ENCODE measurements at regions not wholly inside any gene's neighbourhood (a gene's known extent, or its start where the extent isn't known, plus 50 kb on each side); places are given as distances from the start of the nearest gene placed in this dataset.

DNA sequence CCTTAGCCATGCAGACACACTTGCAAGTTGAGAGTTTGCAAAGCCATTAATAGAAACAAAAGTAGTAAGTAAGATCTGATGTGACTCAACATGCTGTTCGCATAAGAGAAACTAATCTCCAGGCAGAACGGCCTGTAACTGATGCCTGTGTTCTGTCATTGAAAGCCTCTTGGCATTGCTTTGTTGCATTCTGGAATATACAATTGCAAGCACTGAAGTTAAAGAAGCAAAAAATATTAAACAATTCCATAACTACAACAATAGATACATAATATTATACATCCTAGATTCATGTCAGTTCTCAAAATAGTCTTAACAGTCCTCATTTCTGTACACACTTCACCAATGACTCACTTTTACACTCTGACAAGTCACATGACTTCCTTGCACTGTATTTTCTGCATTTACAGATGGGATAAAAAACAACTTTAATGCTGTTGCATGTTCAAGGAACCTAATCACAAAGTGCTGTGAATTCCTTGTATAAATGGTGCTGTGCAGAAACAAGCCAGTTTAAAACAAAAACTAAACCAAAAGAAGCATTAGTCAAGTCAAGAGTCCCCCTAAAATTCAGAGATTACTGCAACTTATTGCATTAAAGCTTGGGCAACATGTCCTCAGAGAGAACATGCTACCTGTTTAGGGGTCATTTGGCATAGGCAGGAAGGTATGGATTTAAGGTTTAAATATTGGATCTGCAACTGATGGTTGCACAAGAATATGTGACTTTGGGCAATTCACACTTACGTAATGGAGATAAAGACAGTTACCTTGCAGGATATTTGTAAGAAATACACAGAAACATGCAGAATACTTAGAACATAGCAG is 79.5 kb upstream of the SERP2 start:
- Histone ChIP-seq H3K27ac (ENCODE audit: low read depth, low read length) (no peak overlapping the region), H2BK5ac (ENCODE audit: low read length) (no peak overlapping the region), H3K23ac (ENCODE audit: low read length) (no peak overlapping the region), H3K27me3 (ENCODE audit: insufficient read depth, low read length, poor library complexity) (no peaks in the 10 kb centered on the region), H3K56ac (ENCODE audit: low read length) (no peak overlapping the region), H3K9ac (ENCODE audit: low read length) (no peak overlapping the region), H3K4me1 (ENCODE audit: control insufficient read depth, low read depth, low read length) (no peaks in the 10 kb centered on the region), H2BK120ac (ENCODE audit: low read depth, low read length) (no peak overlapping the region), H3K36me3 (ENCODE audit: control insufficient read depth, insufficient read depth, low read length) (no peaks in the 10 kb centered on the region), H4K5ac (ENCODE audit: low read length) (no peak overlapping the region), H3K4me2 (ENCODE audit: low read length) (no peak overlapping the region), H3K18ac (ENCODE audit: low read length) (no peak overlapping the region), H2AK5ac (ENCODE audit: low read length) (no peak overlapping the region), H3K4ac (ENCODE audit: low read depth, low read length) (no peak overlapping the region), H2BK15ac (replicated peaks; ENCODE audit: low read depth) (no peak overlapping the region), H3K79me2 (ENCODE audit: control insufficient read depth, insufficient read depth, low read length) (no peaks in the 10 kb centered on the region), H3K79me1 (ENCODE audit: low read length) (no peaks in the 10 kb centered on the region), H3K4me3 (ENCODE audit: low read length) (no peak overlapping the region), H4K8ac (ENCODE audit: low read depth, low read length) (no peak overlapping the region)
- no peak for DNase-seq
- no CpG with 5 or more reads among the region's 3 CpGs for WGBS (ENCODE audit: extremely low coverage, insufficient coverage, low lambda C conversion rate)

DNA sequence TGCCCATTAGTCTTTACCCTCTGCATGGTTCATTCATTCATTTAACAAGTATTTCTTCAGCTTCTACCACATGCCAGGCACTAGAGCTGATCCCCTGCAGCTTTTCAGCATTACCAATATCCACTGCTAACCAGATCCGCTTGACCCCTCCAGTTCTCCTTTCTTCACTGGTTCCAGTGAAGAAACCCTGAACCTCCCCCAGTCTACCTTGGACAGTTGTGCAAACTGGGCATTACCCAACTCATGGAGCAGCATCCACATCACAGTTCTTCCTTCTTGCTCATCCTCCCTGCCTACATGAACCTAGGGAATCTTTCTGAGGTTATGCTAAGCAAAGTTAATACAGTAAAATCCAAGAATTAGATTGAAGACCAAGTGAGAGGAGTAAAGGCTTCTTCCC is 78.7 kb upstream of the SERP2 start:
- Histone ChIP-seq H3K18ac (ENCODE audit: low read length) (no peak overlapping the region), H3K4ac (ENCODE audit: low read depth, low read length) (no peak overlapping the region), H3K23ac (ENCODE audit: low read length) (no peak overlapping the region), H4K5ac (ENCODE audit: low read length) (no peak overlapping the region), H2BK5ac (ENCODE audit: low read length) (no peak overlapping the region), H3K9ac (ENCODE audit: low read length) (no peak overlapping the region), H3K4me2 (ENCODE audit: low read length) (no peak overlapping the region), H2BK120ac (ENCODE audit: low read depth, low read length) (no peak overlapping the region), H4K8ac (ENCODE audit: low read depth, low read length) (no peak overlapping the region), H3K4me3 (ENCODE audit: low read length) (no peak overlapping the region), H3K36me3 (ENCODE audit: control insufficient read depth, insufficient read depth, low read length) (no peaks in the 10 kb centered on the region), H3K27me3 (ENCODE audit: insufficient read depth, low read length, poor library complexity) (no peaks in the 10 kb centered on the region), H3K56ac (ENCODE audit: low read length) (no peak overlapping the region), H2AK5ac (ENCODE audit: low read length) (no peak overlapping the region), H2BK15ac (replicated peaks; ENCODE audit: low read depth) (no peak overlapping the region), H3K79me2 (ENCODE audit: control insufficient read depth, insufficient read depth, low read length) (no peaks in the 10 kb centered on the region), H3K27ac (ENCODE audit: low read depth, low read length) (no peak overlapping the region), H3K4me1 (ENCODE audit: control insufficient read depth, low read depth, low read length) (no peaks in the 10 kb centered on the region), H3K79me1 (ENCODE audit: low read length) (no peaks in the 10 kb centered on the region)
- DNase-seq = no peak
- WGBS (ENCODE audit: extremely low coverage, insufficient coverage, low lambda C conversion rate) = no CpG with 5 or more reads among the region's 1 CpG

- Histone ChIP-seq H3K9ac (ENCODE audit: low read length) (no peak overlapping the region), H2BK15ac (replicated peaks; ENCODE audit: low read depth) (no peak overlapping the region), H4K5ac (ENCODE audit: low read length) (no peak overlapping the region), H3K56ac (ENCODE audit: low read length) (no peak overlapping the region), H3K18ac (ENCODE audit: low read length) (no peak overlapping the region), H2AK5ac (ENCODE audit: low read length) (no peak overlapping the region), H3K27ac (ENCODE audit: low read depth, low read length) (no peak overlapping the region), H4K8ac (ENCODE audit: low read depth, low read length) (no peak overlapping the region), H2BK5ac (ENCODE audit: low read length) (no peak overlapping the region), H3K4me3 (ENCODE audit: low read length) (no peak overlapping the region), H3K27me3 (ENCODE audit: insufficient read depth, low read length, poor library complexity) (no peaks in the 10 kb centered on the region), H3K79me1 (ENCODE audit: low read length) (no peaks in the 10 kb centered on the region), H3K36me3 (ENCODE audit: control insufficient read depth, insufficient read depth, low read length) (no peaks in the 10 kb centered on the region), H3K4me2 (ENCODE audit: low read length) (no peak overlapping the region), H3K4ac (ENCODE audit: low read depth, low read length) (no peak overlapping the region), H3K23ac (ENCODE audit: low read length) (no peak overlapping the region), H3K4me1 (ENCODE audit: control insufficient read depth, low read depth, low read length) (no peaks in the 10 kb centered on the region), H2BK120ac (ENCODE audit: low read depth, low read length) (no peak overlapping the region), H3K79me2 (ENCODE audit: control insufficient read depth, insufficient read depth, low read length) (no peaks in the 10 kb centered on the region)
- no peak for DNase-seq
- no CpG with 5 or more reads among the region's 5 CpGs for WGBS (ENCODE audit: extremely low coverage, insufficient coverage, low lambda C conversion rate)
Observed at GRCh38 chr13:44296856-44297255, 76.8 kb upstream of the SERP2 start.

DNA sequence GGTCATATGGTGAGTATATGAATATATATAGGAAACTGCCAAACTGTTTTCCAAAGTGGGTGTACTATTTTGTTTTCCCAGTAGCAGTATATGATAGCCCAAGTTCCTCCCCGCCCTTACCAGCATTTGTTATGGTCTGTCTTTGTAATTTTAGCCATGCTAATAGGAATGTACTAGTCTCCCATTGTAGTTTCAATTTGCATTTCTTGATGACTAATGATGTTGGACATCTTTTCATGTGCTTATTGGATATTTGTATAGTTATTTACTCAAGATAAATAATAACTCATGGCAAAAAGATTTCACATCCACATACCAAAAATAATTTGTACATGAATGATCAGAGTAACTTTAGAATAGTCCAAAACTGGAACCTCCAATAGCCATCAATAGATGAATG is 75.3 kb upstream of the SERP2 start:
- Histone ChIP-seq H3K79me1 (ENCODE audit: low read length) (no peaks in the 10 kb centered on the region), H3K9ac (ENCODE audit: low read length) (no peak overlapping the region), H3K27ac (ENCODE audit: low read depth, low read length) (no peak overlapping the region), H3K36me3 (ENCODE audit: control insufficient read depth, insufficient read depth, low read length) (no peaks in the 10 kb centered on the region), H3K56ac (ENCODE audit: low read length) (no peak overlapping the region), H4K5ac (ENCODE audit: low read length) (no peak overlapping the region), H2BK5ac (ENCODE audit: low read length) (no peak overlapping the region), H2BK120ac (ENCODE audit: low read depth, low read length) (no peak overlapping the region), H3K4ac (ENCODE audit: low read depth, low read length) (no peak overlapping the region), H3K79me2 (ENCODE audit: control insufficient read depth, insufficient read depth, low read length) (no peaks in the 10 kb centered on the region), H2BK15ac (replicated peaks; ENCODE audit: low read depth) (no peak overlapping the region), H3K18ac (ENCODE audit: low read length) (no peak overlapping the region), H3K4me1 (ENCODE audit: control insufficient read depth, low read depth, low read length) (no peaks in the 10 kb centered on the region), H2AK5ac (ENCODE audit: low read length) (no peak overlapping the region), H3K23ac (ENCODE audit: low read length) (no peak overlapping the region), H4K8ac (ENCODE audit: low read depth, low read length) (no peak overlapping the region), H3K27me3 (ENCODE audit: insufficient read depth, low read length, poor library complexity) (no peaks in the 10 kb centered on the region), H3K4me3 (ENCODE audit: low read length) (no peak overlapping the region), H3K4me2 (ENCODE audit: low read length) (no peak overlapping the region)
- WGBS (ENCODE audit: extremely low coverage, insufficient coverage, low lambda C conversion rate) = no CpG with 5 or more reads among the region's 1 CpG
- no peak for DNase-seq

- Histone ChIP-seq H3K36me3 (ENCODE audit: control insufficient read depth, insufficient read depth, low read length) (no peaks in the 10 kb centered on the region), H3K4ac (ENCODE audit: low read depth, low read length) (no peak overlapping the region), H3K4me1 (ENCODE audit: control insufficient read depth, low read depth, low read length) (no peaks in the 10 kb centered on the region), H3K56ac (ENCODE audit: low read length) (no peak overlapping the region), H4K5ac (ENCODE audit: low read length) (no peak overlapping the region), H4K8ac (ENCODE audit: low read depth, low read length) (no peak overlapping the region), H3K4me2 (ENCODE audit: low read length) (no peak overlapping the region), H3K9ac (ENCODE audit: low read length) (no peak overlapping the region), H3K79me1 (ENCODE audit: low read length) (no peaks in the 10 kb centered on the region), H3K23ac (ENCODE audit: low read length) (no peak overlapping the region), H3K4me3 (ENCODE audit: low read length) (no peak overlapping the region), H2BK5ac (ENCODE audit: low read length) (no peak overlapping the region), H2AK5ac (ENCODE audit: low read length) (no peak overlapping the region), H3K27ac (ENCODE audit: low read depth, low read length) (no peak overlapping the region), H3K79me2 (ENCODE audit: control insufficient read depth, insufficient read depth, low read length) (no peaks in the 10 kb centered on the region), H2BK120ac (ENCODE audit: low read depth, low read length) (no peak overlapping the region), H2BK15ac (replicated peaks; ENCODE audit: low read depth) (no peak overlapping the region), H3K27me3 (ENCODE audit: insufficient read depth, low read length, poor library complexity) (no peaks in the 10 kb centered on the region), H3K18ac (ENCODE audit: low read length) (no peak overlapping the region)
- no CpG with 5 or more reads among the region's 5 CpGs for WGBS (ENCODE audit: extremely low coverage, insufficient coverage, low lambda C conversion rate)
- peak; percentile 8 for DNase-seq
Observed at GRCh38 chr13:44299152-44299943, 74.3 kb upstream of the SERP2 start.
